Breast epithelium (tissue), 3 donors: ENCODE measurements at regions not wholly inside any gene's neighbourhood (a gene's known extent, or its start where the extent isn't known, plus 50 kb on each side); places are given as distances from the start of the nearest gene placed in this dataset.

Experiments used
- CTCF ChIP-seq, 3 donors: fragments of 450-650 bp; IDR thresholded peaks; one replicate each; pipeline ENCODE4 v1.5.1; 2016 to 2017; ENCODE audit warnings: antibody characterized with exemption in 3 of 3, mild to moderate bottlenecking in 3 of 3, moderate library complexity in 3 of 3
- POLR2A ChIP-seq: fragments of 450-650 bp; IDR thresholded peaks from one replicate; pipeline ENCODE4 v1.6.1; 2016; ENCODE audit warnings: antibody characterized with exemption, mild to moderate bottlenecking, moderate library complexity
- POLR2AphosphoS5 ChIP-seq, 3 donors: sonication (generic); formaldehyde crosslinking; IDR thresholded peaks; one replicate each; pipeline ENCODE4 v1.6.1; 2017; ENCODE audit warnings: antibody characterized with exemption in 3 of 3

- TF ChIP-seq POLR2AphosphoS5 (IDR thresholded peaks at IDR 0.05) = no peak
- no peak for TF ChIP-seq CTCF (IDR thresholded peaks at IDR 0.05)
- no peak for TF ChIP-seq POLR2A
Measured at GRCh38 chr22:27262361-27262760, 539.2 kb downstream of the MN1 start.
